DOHH2 (cell line): ENCODE measurements at regions not wholly inside any gene's neighbourhood (a gene's known extent, or its start where the extent isn't known, plus 50 kb on each side); places are given as distances from the start of the nearest gene placed in this dataset.

Source experiments
- EZH2phosphoT487 ChIP-seq: fragments of 200-600 bp; sonication (generic); IDR thresholded peaks from 2 replicates; pipeline ENCODE4 v1.6.1; 2017; ENCODE audit warnings: borderline replicate concordance, mild to moderate bottlenecking, antibody characterized with exemption, low read length, moderate library complexity, mixed read lengths
- TF ChIP-seq, protein P1 (sequence below): fragments of 200-600 bp; sonication (generic); IDR thresholded peaks from one replicate; pipeline ENCODE4 v1.5.1; 2014; ENCODE audit warnings: antibody characterized with exemption, mild to moderate bottlenecking, low read depth, low read length; ENCODE audit not compliant: poor library complexity, severe bottlenecking

DNA sequence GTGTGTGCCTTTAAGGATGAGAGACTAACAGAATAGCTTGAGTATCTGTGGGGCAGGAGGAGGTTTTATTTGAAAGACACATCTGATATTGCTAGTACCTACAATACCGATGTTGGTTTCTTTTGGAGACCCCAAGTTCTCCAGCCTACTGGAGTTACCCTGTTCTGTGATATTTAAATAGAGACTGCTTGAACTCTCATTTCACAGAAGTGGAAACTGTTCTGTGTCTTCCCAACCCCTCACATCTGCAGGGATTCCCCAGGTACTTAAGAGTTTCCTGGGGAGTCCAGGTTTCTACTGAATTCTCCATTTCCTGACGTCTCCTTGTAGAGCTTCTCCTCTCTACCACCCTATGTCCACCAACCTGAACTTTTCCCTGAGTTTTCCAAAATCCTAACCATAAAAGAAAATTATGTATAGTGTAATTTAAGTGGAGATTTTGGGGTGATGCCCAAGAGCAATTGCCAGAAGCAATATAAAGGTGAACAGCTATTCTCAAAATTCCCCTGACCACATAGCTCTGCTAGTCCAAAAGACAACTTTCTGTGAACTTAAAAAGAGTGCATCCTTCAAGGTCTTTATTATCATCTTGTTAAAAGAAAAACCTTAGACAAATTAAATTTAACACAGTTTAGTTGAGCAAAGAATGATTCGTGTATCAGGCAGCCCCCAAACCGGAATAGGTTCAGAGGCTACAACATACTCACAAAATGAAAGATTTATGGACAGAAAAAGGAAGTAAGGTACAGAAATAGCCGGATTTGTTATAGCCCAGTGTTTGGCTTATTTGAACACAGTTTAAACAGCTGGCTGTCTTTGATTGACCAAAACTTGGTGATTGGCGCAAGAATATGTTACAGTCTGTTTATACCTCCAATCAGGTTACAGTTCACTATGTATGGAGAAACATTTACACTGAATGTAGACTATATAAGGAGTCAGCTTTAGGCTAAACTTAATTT lies 373.4 kb downstream of the NUAK1 start:
- TF ChIP-seq, protein P1, sequence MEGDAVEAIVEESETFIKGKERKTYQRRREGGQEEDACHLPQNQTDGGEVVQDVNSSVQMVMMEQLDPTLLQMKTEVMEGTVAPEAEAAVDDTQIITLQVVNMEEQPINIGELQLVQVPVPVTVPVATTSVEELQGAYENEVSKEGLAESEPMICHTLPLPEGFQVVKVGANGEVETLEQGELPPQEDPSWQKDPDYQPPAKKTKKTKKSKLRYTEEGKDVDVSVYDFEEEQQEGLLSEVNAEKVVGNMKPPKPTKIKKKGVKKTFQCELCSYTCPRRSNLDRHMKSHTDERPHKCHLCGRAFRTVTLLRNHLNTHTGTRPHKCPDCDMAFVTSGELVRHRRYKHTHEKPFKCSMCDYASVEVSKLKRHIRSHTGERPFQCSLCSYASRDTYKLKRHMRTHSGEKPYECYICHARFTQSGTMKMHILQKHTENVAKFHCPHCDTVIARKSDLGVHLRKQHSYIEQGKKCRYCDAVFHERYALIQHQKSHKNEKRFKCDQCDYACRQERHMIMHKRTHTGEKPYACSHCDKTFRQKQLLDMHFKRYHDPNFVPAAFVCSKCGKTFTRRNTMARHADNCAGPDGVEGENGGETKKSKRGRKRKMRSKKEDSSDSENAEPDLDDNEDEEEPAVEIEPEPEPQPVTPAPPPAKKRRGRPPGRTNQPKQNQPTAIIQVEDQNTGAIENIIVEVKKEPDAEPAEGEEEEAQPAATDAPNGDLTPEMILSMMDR: no peak
- no peak for TF ChIP-seq EZH2phosphoT487
